ENCODE measurements at regions not wholly inside any gene's neighbourhood (a gene's known extent, or its start where the extent isn't known, plus 50 kb on each side); places are given as distances from the start of the nearest gene placed in this dataset.

GRCh38 chr4:56085275-56085674 is 136.5 kb downstream of the CEP135 start:
- Histone ChIP-seq H3K27ac (no peak overlapping the region), H4K20me1 (ENCODE audit: insufficient read depth) (no peaks in the 10 kb centered on the region), H3K36me3 (ENCODE audit: low read depth) (no peaks in the 10 kb centered on the region), H3K9me3 (ENCODE audit: insufficient read depth, low read depth) (no peaks in the 10 kb centered on the region), H3K4me3 (no peak overlapping the region), H3K79me2 (ENCODE audit: low read depth) (no peaks in the 10 kb centered on the region), H3K4me2 (no peak overlapping the region), H3K9me2 (ENCODE audit: insufficient read depth) (no peaks in the 10 kb centered on the region), H2AFZ (no peak overlapping the region), H3F3A (ENCODE audit: insufficient read depth, low read depth) (no peaks in the 10 kb centered on the region), H3K27me3 (ENCODE audit: insufficient read depth, low read depth) (no peaks in the 10 kb centered on the region), H3K4me1 (replicated peaks; ENCODE audit: insufficient read depth) (no peaks in the 10 kb centered on the region)
- BruUV-seq (replicated peaks) = no TSS peak
- CTCF ChIA-PET = no interaction called here
- DNase-seq = no peak
- POLR2A ChIA-PET (ENCODE audit: unreplicated experiment) = no interaction called here
- intact Hi-C loops (cut with micrococcal nuclease; ENCODE audit: unreplicated experiment) = no loop called here
- TF ChIP-seq CTCF (conservative IDR thresholded peaks at IDR 0.05) (no peak), EZH2 (IDR thresholded peaks at IDR 0.05; ENCODE audit: low read depth) (no peak)

- no TSS peak for BruUV-seq (replicated peaks)
- Histone ChIP-seq H3F3A (ENCODE audit: insufficient read depth, low read depth) (no peaks in the 10 kb centered on the region), H3K4me2 (no peak overlapping the region), H3K4me1 (replicated peaks; ENCODE audit: insufficient read depth) (no peaks in the 10 kb centered on the region), H4K20me1 (ENCODE audit: insufficient read depth) (no peaks in the 10 kb centered on the region), H3K9me3 (ENCODE audit: insufficient read depth, low read depth) (no peaks in the 10 kb centered on the region), H3K4me3 (no peak overlapping the region), H3K79me2 (ENCODE audit: low read depth) (no peaks in the 10 kb centered on the region), H3K36me3 (ENCODE audit: low read depth) (no peaks in the 10 kb centered on the region), H3K27me3 (ENCODE audit: insufficient read depth, low read depth) (no peaks in the 10 kb centered on the region), H3K27ac (no peak overlapping the region), H3K9me2 (ENCODE audit: insufficient read depth) (no peaks in the 10 kb centered on the region), H2AFZ (no peak overlapping the region)
- no peak for DNase-seq
- intact Hi-C loops (cut with micrococcal nuclease; ENCODE audit: unreplicated experiment) = no loop called here
- TF ChIP-seq EZH2 (IDR thresholded peaks at IDR 0.05; ENCODE audit: low read depth) = no peak
- no peak for TF ChIP-seq CTCF (conservative IDR thresholded peaks at IDR 0.05)
- POLR2A ChIA-PET (ENCODE audit: unreplicated experiment) = no interaction called here
- CTCF ChIA-PET = no interaction called here
Measured at GRCh38 chr4:56084851-56085250, 136.1 kb downstream of the CEP135 start.
